NCI-H446 treated with DMSO at 0.1 percent for 48 hours (cell line): ENCODE measurements at regions not wholly inside any gene's neighbourhood (a gene's known extent, or its start where the extent isn't known, plus 50 kb on each side); places are given as distances from the start of the nearest gene placed in this dataset.

Experiments
- DNase-seq: peaks from one replicate; lab custom pipeline; 2025; lab: John Stamatoyannopoulos, UW

- DNase-seq: no peak
Measured at GRCh38 chr15:87631093-87631492, 625.4 kb downstream of the NTRK3 start.

GRCh38 chr15:87628311-87628710 lies 628.2 kb downstream of the NTRK3 start:
- no peak for DNase-seq

GRCh38 chr15:87626860-87627259 lies 629.7 kb downstream of the NTRK3 start:
- no peak for DNase-seq

- no peak for DNase-seq
Measured at GRCh38 chr15:87623832-87624231, 632.7 kb downstream of the NTRK3 start.

- no peak for DNase-seq
Measured at GRCh38 chr15:87620393-87620792, 636.1 kb downstream of the NTRK3 start.

GRCh38 chr15:87619161-87619960 lies 637.2 kb downstream of the NTRK3 start:
- no peak for DNase-seq

GRCh38 chr15:87618203-87618725 lies 638.3 kb downstream of the NTRK3 start:
- no peak for DNase-seq

- no peak for DNase-seq
Measured at GRCh38 chr15:87614704-87615103, 641.8 kb downstream of the NTRK3 start.

GRCh38 chr15:87610366-87610765 lies 646.2 kb downstream of the NTRK3 start:
- DNase-seq: no peak

- no peak for DNase-seq
Measured at GRCh38 chr15:87609894-87610293, 646.6 kb downstream of the NTRK3 start.

- DNase-seq: peak; percentile 2
Measured at GRCh38 chr15:87609474-87609873, 647.1 kb downstream of the NTRK3 start.

- no peak for DNase-seq
Measured at GRCh38 chr15:87608238-87609028, 648.1 kb downstream of the NTRK3 start.

- no peak for DNase-seq
Measured at GRCh38 chr15:87606971-87607370, 649.6 kb downstream of the NTRK3 start.

- DNase-seq: no peak
Measured at GRCh38 chr15:87604857-87605446, 651.6 kb downstream of the NTRK3 start.

GRCh38 chr15:87602371-87602770 lies 654.2 kb downstream of the NTRK3 start:
- no peak for DNase-seq

- DNase-seq: no peak
Measured at GRCh38 chr15:87599616-87600015, 656.9 kb downstream of the NTRK3 start.

GRCh38 chr15:87597346-87598052 lies 659.0 kb downstream of the NTRK3 start:
- DNase-seq: no peak

GRCh38 chr15:87591582-87591981 lies 665.0 kb downstream of the NTRK3 start:
- no peak for DNase-seq

- no peak for DNase-seq
Measured at GRCh38 chr15:87591042-87591441, 665.5 kb downstream of the NTRK3 start.

GRCh38 chr15:87589134-87589533 lies 667.4 kb downstream of the NTRK3 start:
- DNase-seq: no peak

- DNase-seq: no peak
Measured at GRCh38 chr15:87582169-87582568, 674.4 kb downstream of the NTRK3 start.

- DNase-seq: no peak
Measured at GRCh38 chr15:87579537-87579936, 677.0 kb downstream of the NTRK3 start.
